GM23248 (cell line): ENCODE measurements at regions not wholly inside any gene's neighbourhood (a gene's known extent, or its start where the extent isn't known, plus 50 kb on each side); places are given as distances from the start of the nearest gene placed in this dataset.

Experiments
- EZH2 ChIP-seq: fragments of 200-600 bp; sonication (generic); IDR thresholded peaks from 2 replicates; pipeline ENCODE4 v1.6.1; 2018; ENCODE audit warnings: antibody characterized with exemption, mild to moderate bottlenecking; ENCODE audit not compliant: insufficient read depth, poor library complexity, severe bottlenecking
- EZH2phosphoT487 ChIP-seq: fragments of 200-600 bp; sonication (generic); IDR thresholded peaks from 2 replicates; pipeline ENCODE4 v1.6.1; 2018; ENCODE audit warnings: antibody characterized with exemption, moderate library complexity, mild to moderate bottlenecking, low read depth; ENCODE audit not compliant: insufficient read depth

DNA sequence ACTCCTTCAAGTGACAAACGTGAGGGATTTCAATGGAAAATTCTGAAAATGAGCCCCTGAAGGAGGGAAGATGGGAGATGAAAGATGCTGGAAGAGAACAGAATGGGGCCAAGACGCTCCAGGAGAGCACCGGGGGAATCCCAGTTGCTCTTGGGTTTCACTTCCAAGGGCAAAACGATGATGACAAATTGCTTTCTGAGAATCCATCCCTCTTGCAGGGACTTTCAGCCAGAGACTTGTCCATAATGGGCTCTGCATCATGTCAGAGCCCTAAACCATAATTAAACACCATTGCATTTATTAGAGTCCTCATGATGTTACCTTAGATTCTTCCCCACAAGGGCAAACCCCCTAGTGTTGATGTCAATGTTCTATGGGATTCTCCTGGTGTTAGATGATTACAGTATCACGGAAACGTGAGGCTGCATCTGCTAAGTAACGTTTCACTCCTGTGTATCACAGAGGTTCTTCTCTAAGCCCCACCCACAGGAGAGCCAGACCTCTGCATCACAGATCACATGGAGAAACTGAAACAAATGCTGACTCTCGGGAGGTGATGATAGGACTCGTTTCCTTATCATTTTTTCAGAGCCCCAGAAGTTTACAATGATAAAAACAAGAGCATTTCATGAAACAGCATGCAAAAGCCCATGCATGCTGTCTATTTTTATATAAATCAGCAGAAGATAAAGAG is 114.4 kb downstream of the TENT4A start:
- TF ChIP-seq EZH2 (no peak), EZH2phosphoT487 (no peak)
